NCI-H1694 (cell line): ENCODE measurements at regions not wholly inside any gene's neighbourhood (a gene's known extent, or its start where the extent isn't known, plus 50 kb on each side); places are given as distances from the start of the nearest gene placed in this dataset.

Source experiments
- DNase-seq: peaks from one replicate; lab custom pipeline; 2025; lab: John Stamatoyannopoulos, UW

- no peak for DNase-seq
Measured at GRCh38 chr6:71430018-71430417, 141.4 kb downstream of the OGFRL1 start.

- DNase-seq: no peak
Measured at GRCh38 chr6:71433441-71433840, 144.8 kb downstream of the OGFRL1 start.

GRCh38 chr6:71444222-71444621 lies 155.6 kb downstream of the OGFRL1 start:
- no peak for DNase-seq

- no peak for DNase-seq
Measured at GRCh38 chr6:71446057-71446456, 157.4 kb downstream of the OGFRL1 start.

DNA sequence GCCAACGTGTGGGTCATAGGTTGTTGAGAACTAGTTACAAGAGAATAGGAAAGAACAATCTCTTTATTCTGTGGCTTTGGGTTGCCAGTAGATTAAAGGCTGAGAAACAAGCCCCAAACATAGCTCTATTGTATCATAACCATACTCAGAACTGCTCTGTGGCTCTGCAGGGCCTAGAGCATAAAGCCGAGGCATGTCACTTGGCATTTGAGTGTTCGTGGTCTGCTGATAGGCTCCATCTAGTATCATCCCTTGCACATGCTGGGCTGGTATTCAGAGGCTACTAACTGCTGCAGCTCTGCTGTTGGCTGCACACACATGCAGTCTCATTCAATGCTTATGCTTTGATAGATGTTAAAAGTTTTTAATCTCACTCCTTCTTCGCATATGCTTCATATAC lies 157.9 kb downstream of the OGFRL1 start:
- no peak for DNase-seq

GRCh38 chr6:71452697-71453370 lies 164.2 kb downstream of the OGFRL1 start:
- DNase-seq: no peak

- DNase-seq: no peak
Measured at GRCh38 chr6:71453371-71453706, 164.7 kb downstream of the OGFRL1 start.

GRCh38 chr6:71454056-71454455 lies 165.4 kb downstream of the OGFRL1 start:
- DNase-seq: no peak

- peak; percentile 68 for DNase-seq
Measured at GRCh38 chr6:71457929-71458328, 169.3 kb downstream of the OGFRL1 start.

GRCh38 chr6:71459162-71459561 lies 170.6 kb downstream of the OGFRL1 start:
- DNase-seq: no peak

- no peak for DNase-seq
Measured at GRCh38 chr6:71460933-71461332, 172.3 kb downstream of the OGFRL1 start.

GRCh38 chr6:71463061-71463460 lies 174.4 kb downstream of the OGFRL1 start:
- no peak for DNase-seq

GRCh38 chr6:71465096-71465495 lies 176.5 kb downstream of the OGFRL1 start:
- no peak for DNase-seq

DNA sequence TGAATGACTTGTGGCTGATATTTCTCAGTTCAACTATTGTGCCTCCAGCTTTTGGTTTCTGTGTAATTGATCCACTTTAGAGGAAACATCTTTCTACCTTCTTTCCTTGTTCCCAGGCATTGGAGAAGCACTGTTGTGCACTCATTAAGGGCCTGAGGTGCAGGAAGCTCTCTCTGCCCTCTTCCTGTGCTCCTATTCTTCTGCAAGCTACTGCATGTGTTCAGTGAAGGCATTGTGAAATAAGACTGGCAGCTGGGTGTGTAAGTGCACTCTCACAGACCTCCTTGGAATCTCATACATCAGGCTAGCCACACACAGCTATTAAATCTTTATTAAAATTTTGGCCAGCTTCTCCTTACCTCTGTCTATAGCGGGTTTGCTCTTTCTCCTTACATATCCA lies 177.8 kb downstream of the OGFRL1 start:
- DNase-seq: no peak

GRCh38 chr6:71468038-71468437 lies 179.4 kb downstream of the OGFRL1 start:
- no peak for DNase-seq

DNA sequence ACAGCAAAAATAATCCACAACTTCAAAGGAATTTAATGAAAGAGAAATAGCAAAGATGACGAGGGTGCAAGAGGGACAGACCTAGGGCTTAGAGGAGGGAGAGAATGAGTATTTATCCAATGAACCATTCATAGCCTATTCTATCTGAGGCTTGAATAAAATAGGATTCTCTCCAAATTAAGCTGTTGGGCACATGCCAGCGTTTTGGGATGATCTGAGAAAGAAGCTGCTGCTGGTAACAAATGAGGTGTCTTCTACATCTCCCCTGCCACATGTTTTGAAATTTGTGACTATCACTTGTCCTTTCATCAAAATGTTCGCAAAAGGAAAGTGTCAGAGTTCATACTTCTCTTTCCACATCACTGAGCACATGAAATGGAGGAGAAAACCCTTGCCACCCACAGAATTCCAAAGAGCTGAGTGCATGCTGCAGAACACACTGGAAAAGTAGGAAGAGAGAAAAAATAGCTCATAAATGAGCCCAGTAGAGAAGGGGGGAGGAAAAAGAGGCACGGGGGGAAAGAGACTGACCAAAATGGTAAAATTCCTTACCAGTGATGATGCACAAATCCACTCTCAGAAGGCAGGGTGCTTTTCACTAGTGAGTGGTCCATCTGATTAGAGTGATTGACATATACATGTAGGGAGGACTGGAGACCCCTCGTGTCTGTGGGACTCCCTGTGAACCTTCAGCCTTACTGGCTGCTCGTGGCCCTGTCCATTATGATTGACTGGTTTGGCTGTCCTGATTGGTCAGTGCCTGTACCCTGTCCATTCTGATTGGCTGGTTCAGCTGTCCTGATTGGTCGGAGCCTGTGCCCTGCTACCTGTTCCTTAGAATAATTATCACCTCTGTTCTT lies 180.5 kb downstream of the OGFRL1 start:
- DNase-seq: no peak

DNA sequence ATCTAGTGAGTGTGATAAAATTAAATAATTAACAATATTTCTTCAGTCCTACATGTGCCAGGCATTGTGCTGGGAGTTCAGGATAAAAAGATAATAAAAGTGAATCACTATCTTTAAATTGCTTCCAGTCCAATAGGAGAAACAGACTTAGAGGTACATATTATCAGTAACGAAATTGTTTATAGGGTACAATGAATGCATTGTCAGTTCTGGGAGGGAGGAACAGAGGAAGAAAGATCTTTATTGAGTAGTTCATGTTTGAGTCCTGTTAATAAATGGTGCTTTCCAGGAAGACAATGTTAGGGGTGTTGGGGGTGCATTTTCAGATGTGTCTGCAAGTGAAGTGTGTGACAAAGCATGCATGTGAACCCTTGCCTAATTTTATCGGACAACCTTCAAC lies 183.1 kb downstream of the OGFRL1 start:
- DNase-seq: no peak

- no peak for DNase-seq
Measured at GRCh38 chr6:71473926-71474325, 185.3 kb downstream of the OGFRL1 start.

DNA sequence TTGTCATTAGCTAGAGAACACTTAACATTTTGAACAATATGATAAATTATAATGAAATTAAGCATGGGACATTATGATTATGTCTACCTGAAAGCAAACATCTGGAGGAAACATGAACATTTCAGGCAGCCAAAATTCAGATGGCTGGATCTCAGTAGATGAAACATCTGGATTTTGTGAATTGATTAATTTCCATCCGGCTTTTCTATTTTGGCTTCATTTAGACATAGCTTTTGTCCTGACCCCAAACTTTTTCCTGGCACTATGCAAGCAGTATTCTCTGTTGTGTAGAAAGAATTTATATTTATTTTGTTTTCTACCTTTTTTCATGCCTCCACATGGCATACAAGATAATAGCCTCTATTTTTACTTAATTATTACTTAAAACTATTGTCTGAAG lies 186.3 kb downstream of the OGFRL1 start:
- DNase-seq: no peak

- DNase-seq: no peak
Measured at GRCh38 chr6:71476371-71476770, 187.8 kb downstream of the OGFRL1 start.

- DNase-seq: no peak
Measured at GRCh38 chr6:71476872-71477271, 188.3 kb downstream of the OGFRL1 start.

DNA sequence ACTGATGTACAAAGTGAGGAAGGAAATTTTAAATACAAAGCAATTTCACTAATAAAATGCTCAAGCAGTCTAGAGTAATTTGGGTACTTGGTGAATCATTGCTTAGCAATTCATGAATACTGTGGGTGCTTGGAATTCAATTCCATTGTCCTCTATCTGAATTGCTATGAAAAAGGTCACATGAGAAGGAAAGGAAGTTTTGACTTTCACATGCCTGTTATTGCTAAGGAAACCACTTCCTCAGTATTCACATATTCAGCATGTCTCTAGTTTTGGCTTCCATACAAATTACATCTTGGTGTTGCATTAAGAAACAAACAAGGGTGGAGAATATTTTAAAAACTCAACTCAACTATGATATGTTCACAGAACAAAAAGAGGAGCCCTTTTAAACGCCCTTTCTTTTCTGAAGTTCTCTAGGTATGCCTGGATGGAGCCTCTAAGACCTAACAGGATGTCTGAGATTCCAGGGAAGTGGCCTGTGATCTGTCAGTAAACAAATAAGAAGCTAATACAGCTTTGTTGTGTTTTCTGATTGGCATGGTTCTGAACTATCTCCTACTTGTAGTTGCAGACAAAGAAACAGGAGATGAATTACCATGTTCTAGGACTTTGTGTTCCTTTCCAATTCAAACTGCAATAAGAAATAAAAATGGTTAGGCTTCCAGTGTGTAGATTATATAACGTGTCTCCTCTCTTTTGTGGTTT lies 190.4 kb downstream of the OGFRL1 start:
- no peak for DNase-seq

DNA sequence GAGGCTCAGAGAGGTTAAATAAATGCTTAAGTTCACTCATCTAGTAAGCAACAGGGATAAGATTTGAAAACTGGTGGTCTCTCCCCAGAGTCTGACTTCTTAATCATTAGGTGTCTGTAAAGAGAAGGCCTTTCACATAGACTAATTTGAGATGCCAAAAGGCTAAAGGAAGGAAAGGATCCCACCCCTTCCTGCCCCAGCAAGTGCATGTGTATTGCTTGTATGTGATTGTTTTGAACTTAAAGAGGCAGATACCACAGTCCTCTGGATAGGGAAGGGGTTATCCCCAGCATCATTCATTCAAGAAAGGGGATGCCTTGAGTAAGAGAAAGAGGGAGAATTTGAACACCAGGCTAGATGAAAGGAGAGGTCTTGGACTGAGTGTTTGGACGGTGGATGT lies 192.0 kb downstream of the OGFRL1 start:
- no peak for DNase-seq
